CD4-positive, CD25-positive, alpha-beta regulatory T cell (primary cell): ENCODE measurements at regions not wholly inside any gene's neighbourhood (a gene's known extent, or its start where the extent isn't known, plus 50 kb on each side); places are given as distances from the start of the nearest gene placed in this dataset.

Experiments
- ATAC-seq, 2 donors: fragments of 150-1000 bp; cut with Tn5 transposase; one replicate each; pipeline ENCODE4 v1.10.0; 2021; ENCODE audit warnings: low read depth in 2 of 2, moderate number of reproducible peaks in 2 of 2, moderate library complexity in 1 of 2
- DNase-seq, 3 donors: peaks; one replicate each; pipeline versions ENCODE4 v3.0.0 to v3.0.0-alpha.2; 2012 to 2022; ENCODE audit warnings: mixed read lengths in 1 of 3
- H3K27ac ChIP-seq: one replicate; pipeline ENCODE4 v1.7.0; 2013; ENCODE audit warnings: mild to moderate bottlenecking, low read length; ENCODE audit not compliant: insufficient read depth, poor library complexity, severe bottlenecking
- H3K27me3 ChIP-seq: one replicate; pipeline ENCODE4 v1.7.0; 2013; ENCODE audit warnings: low read length; ENCODE audit not compliant: control insufficient read depth, insufficient read depth
- H3K36me3 ChIP-seq: one replicate; pipeline ENCODE4 v1.7.0; 2013; ENCODE audit warnings: mild to moderate bottlenecking, low read length, moderate library complexity; ENCODE audit not compliant: control insufficient read depth, insufficient read depth
- H3K4me1 ChIP-seq: 2 replicates; pipeline ENCODE4 v1.7.0; 2013; ENCODE audit warnings: mild to moderate bottlenecking, low read length; ENCODE audit not compliant: insufficient read depth, control insufficient read depth, poor library complexity, severe bottlenecking
- H3K4me3 ChIP-seq: one replicate; pipeline ENCODE4 v1.7.0; 2013; ENCODE audit warnings: low read depth, mild to moderate bottlenecking, low read length, moderate library complexity
- H3K9me3 ChIP-seq, 2 experiments: 1 replicate in 1 of 2; 2 replicates in 1 of 2; pipeline ENCODE4 v1.7.0; 2013; ENCODE audit warnings: low read length in 2 of 2, mild to moderate bottlenecking in 1 of 2, moderate library complexity in 1 of 2; ENCODE audit not compliant: control insufficient read depth in 2 of 2
- H3K27ac Mint-ChIP-seq, 3 donors: one replicate each; pipeline ENCODE4 v1.8.0; 2020 to 2022; ENCODE audit warnings: mild to moderate bottlenecking in 3 of 3, mixed read lengths in 3 of 3, moderate library complexity in 2 of 3
- H3K27me3 Mint-ChIP-seq: one replicate; pipeline ENCODE4 v1.8.0; 2022; ENCODE audit warnings: mild to moderate bottlenecking, mixed read lengths
- H3K36me3 Mint-ChIP-seq: one replicate; pipeline ENCODE4 v1.8.0; 2020; ENCODE audit warnings: mixed read lengths
- H3K4me1 Mint-ChIP-seq, 4 donors: one replicate each; pipeline ENCODE4 v1.8.0; 2020 to 2022; ENCODE audit warnings: mixed read lengths in 4 of 4, mild to moderate bottlenecking in 1 of 4
- H3K4me3 Mint-ChIP-seq, 4 donors: one replicate each; pipeline ENCODE4 v1.8.0; 2020 to 2022; ENCODE audit warnings: mild to moderate bottlenecking in 4 of 4, mixed read lengths in 4 of 4, moderate library complexity in 3 of 4
- H3K9me3 Mint-ChIP-seq, 7 donors: one replicate each; pipeline ENCODE4 v1.8.0; 2020 to 2022; ENCODE audit warnings: mixed read lengths in 7 of 7, mild to moderate bottlenecking in 3 of 7, moderate library complexity in 2 of 7

GRCh38 chr6:41448256-41448655 is 97.9 kb upstream of the FOXP4 start:
- no peak overlapping the region for H3K4me3 Mint-ChIP-seq
- ATAC-seq: no peak
- no peaks in the 10 kb centered on the region for H3K4me1 ChIP-seq
- H3K9me3 ChIP-seq: no peaks in the 10 kb centered on the region
- H3K27ac ChIP-seq: no peak overlapping the region
- no peak overlapping the region for H3K4me3 ChIP-seq
- no peak overlapping the region for H3K27ac Mint-ChIP-seq
- H3K36me3 ChIP-seq: no peaks in the 10 kb centered on the region
- no peaks in the 10 kb centered on the region for H3K36me3 Mint-ChIP-seq
- H3K4me1 Mint-ChIP-seq: peaks cover 0 to 4% (median under 1%) of the 10 kb centered on the region in 4 donors
- H3K27me3 ChIP-seq: no peaks in the 10 kb centered on the region
- DNase-seq: no peak
- H3K9me3 Mint-ChIP-seq: peaks cover 0 to 2% (median 0%) of the 10 kb centered on the region in 7 donors
- H3K27me3 Mint-ChIP-seq: peaks cover 6% of the 10 kb centered on the region

DNA sequence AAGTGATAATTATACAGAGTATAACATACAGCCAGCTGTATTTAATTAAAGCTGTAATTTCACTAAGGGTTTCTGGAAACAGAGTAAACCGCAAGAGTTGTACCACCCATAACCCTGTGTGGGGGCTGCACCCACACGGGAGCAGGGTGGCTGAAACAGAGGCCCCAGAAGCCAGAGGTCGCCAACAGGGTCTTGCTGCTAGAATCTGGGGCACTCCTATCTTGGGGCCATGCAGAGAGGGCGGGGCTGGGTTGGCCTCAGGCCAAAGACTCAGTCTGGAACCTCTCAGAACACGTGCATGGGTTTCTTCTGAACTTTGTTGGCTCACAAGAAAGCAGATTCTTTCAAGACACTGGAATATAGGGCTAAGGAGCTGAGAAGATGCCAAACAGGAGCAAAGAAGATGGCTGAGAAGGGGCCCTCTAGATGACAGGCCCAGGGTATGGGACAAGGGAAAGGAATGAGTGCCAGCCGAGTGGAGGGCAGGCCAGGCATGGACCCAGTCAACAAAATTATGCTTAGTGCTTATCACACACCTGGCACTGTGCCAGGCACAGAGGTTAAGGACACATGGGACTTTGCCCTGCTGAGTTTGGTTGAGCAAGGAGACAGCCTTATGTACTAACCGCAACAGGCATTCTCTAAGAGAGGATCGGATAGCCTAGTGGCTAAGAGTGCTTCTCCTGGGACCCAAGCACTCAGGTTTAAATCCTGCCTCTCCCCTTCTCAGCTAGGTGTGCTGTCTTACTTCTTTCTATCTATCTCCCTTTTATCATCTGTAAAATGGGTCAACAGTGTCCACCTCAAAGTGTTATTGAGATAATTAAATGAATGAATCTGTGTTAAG is 96.6 kb upstream of the FOXP4 start:
- Histone ChIP-seq H3K4me1 (no peaks in the 10 kb centered on the region), H3K4me3 (no peak overlapping the region), H3K27me3 (no peaks in the 10 kb centered on the region), H3K36me3 (no peaks in the 10 kb centered on the region), H3K9me3 (no peaks in the 10 kb centered on the region), H3K27ac (no peak overlapping the region)
- H3K36me3 Mint-ChIP-seq: no peaks in the 10 kb centered on the region
- DNase-seq (no peak), ATAC-seq (no peak)
- peaks cover 0 to 4% (median 0%) of the 10 kb centered on the region in 4 donors for H3K4me1 Mint-ChIP-seq
- no peaks in the 10 kb centered on the region for H3K27me3 Mint-ChIP-seq
- no peak overlapping the region for H3K27ac Mint-ChIP-seq
- no peaks in the 10 kb centered on the region for H3K9me3 Mint-ChIP-seq
- no peak overlapping the region for H3K4me3 Mint-ChIP-seq

DNA sequence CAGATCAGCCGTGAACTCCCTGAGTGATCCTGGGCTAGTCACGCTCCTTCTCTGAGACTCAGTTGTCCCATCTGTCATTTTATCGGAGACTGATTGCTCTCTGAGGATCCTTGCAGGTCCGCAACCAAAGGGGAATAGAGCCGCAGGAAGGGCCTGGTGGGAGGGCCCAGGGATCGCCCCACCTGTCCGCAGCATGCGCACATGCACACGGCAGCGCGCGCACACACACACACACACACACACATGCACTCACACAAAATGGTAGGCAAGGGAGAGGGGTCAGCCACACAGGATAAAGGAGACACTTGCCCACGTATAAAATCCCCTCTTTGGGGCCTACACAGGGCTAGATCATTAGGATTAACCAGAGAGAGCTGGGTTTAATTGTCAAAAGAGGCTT is 95.6 kb upstream of the FOXP4 start:
- Histone ChIP-seq H3K4me1 (no peaks in the 10 kb centered on the region), H3K9me3 (no peaks in the 10 kb centered on the region), H3K27ac (no peak overlapping the region), H3K27me3 (no peaks in the 10 kb centered on the region), H3K36me3 (no peaks in the 10 kb centered on the region), H3K4me3 (no peak overlapping the region)
- DNase-seq (no peak), ATAC-seq (no peak)
- Mint-ChIP-seq H3K4me3 (no peak overlapping the region), H3K36me3 (no peaks in the 10 kb centered on the region), H3K9me3 (no peaks in the 10 kb centered on the region), H3K4me1 (peaks cover 0 to 4% (median 0%) of the 10 kb centered on the region in 4 donors), H3K27ac (no peak overlapping the region), H3K27me3 (no peaks in the 10 kb centered on the region)

DNA sequence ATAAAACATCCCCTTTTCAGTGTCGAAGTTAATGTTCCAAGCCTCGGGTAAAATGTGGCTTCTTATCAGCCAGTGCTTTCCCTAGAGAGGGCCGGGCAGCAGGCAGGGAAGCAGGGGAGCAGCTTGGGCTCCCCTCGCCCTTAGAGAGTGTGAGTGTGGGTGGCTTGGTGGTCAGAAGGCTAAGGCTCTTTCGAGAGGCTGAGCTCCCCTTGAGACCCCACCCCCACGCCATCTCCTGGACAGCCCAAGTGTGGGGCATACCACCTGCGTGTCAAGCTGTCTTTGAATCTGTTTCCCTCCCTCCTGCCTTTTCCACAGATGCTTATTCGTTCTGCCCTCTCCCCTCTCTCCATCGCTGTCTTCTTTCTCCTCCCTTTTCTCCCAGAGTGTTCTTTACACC is 95.1 kb upstream of the FOXP4 start:
- Mint-ChIP-seq H3K27ac (no peak overlapping the region), H3K36me3 (no peaks in the 10 kb centered on the region), H3K4me1 (peaks cover 0 to 4% (median 0%) of the 10 kb centered on the region in 4 donors), H3K4me3 (no peak overlapping the region), H3K27me3 (no peaks in the 10 kb centered on the region), H3K9me3 (no peaks in the 10 kb centered on the region)
- H3K36me3 ChIP-seq: no peaks in the 10 kb centered on the region
- ATAC-seq (no peak), DNase-seq (no peak)
- no peaks in the 10 kb centered on the region for H3K9me3 ChIP-seq
- no peak overlapping the region for H3K27ac ChIP-seq
- H3K4me1 ChIP-seq: no peaks in the 10 kb centered on the region
- no peak overlapping the region for H3K4me3 ChIP-seq
- H3K27me3 ChIP-seq: no peaks in the 10 kb centered on the region

DNA sequence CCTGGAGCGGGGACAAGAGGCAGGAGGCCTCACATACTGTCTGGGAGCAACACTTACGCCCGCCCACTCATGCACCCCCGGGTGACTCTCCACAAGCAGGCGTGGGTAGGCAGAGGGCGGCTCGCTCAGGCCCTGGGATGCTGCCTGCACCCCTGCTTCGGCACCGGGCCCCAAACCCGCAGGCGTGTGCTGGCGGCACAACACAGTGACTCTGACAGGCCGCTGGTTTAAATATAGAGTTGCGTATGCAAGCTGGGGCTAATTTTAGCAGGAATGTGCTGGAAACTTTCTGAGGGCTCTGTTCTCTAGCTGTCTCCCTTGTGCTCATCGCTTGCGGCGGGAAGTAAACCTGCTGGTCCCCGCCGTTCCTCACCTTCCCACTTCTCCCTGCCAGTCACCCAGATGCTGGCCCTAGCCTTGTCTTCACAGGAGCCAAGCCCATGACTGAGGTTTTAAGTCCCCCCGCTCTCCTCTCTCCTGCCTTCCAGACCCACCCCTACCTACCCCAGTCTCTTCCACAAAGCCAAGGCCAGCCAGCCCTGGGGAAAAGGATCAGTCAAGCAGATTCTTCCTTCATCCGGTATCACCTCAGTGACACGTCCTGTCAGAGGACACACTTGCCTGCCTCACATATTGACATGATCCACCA is 94.5 kb upstream of the FOXP4 start:
- H3K27me3 Mint-ChIP-seq: no peaks in the 10 kb centered on the region
- H3K27ac Mint-ChIP-seq: no peak overlapping the region
- Histone ChIP-seq H3K9me3 (no peaks in the 10 kb centered on the region), H3K4me1 (no peaks in the 10 kb centered on the region), H3K36me3 (no peaks in the 10 kb centered on the region), H3K27me3 (no peaks in the 10 kb centered on the region), H3K4me3 (no peak overlapping the region), H3K27ac (no peak overlapping the region)
- H3K36me3 Mint-ChIP-seq: no peaks in the 10 kb centered on the region
- DNase-seq: no peak
- ATAC-seq: no peak
- no peak overlapping the region for H3K4me3 Mint-ChIP-seq
- no peaks in the 10 kb centered on the region for H3K9me3 Mint-ChIP-seq
- peaks cover 0 to 4% (median 0%) of the 10 kb centered on the region in 4 donors for H3K4me1 Mint-ChIP-seq

DNA sequence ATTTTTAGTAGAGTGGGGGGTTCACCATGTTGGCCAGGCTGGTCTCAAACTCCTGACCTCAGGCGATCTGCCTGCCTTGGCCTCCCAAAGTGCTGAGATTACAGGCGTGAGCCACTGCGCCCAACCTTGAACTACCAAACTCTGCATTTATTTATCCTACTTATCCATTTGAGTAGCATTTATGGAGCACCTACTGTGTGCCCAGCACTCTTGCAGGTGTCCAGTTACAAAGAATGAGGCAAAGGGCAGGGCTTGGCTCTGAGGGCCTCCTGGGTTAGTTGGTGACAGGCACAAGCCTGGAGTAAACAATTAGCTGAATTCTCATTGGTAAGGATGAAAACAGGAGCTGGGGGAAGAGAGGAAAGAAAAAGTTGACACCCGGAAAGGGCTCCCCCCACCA is 93.4 kb upstream of the FOXP4 start:
- ATAC-seq: no peak
- no peaks in the 10 kb centered on the region for H3K4me1 ChIP-seq
- peaks cover 0 to 4% (median 0%) of the 10 kb centered on the region in 4 donors for H3K4me1 Mint-ChIP-seq
- H3K4me3 Mint-ChIP-seq: no peak overlapping the region
- no peaks in the 10 kb centered on the region for H3K36me3 Mint-ChIP-seq
- no peaks in the 10 kb centered on the region for H3K9me3 ChIP-seq
- no peak for DNase-seq
- H3K27me3 Mint-ChIP-seq: no peaks in the 10 kb centered on the region
- H3K27ac Mint-ChIP-seq: no peak overlapping the region
- no peaks in the 10 kb centered on the region for H3K9me3 Mint-ChIP-seq
- no peaks in the 10 kb centered on the region for H3K27me3 ChIP-seq
- H3K36me3 ChIP-seq: no peaks in the 10 kb centered on the region
- H3K27ac ChIP-seq: no peak overlapping the region
- H3K4me3 ChIP-seq: no peak overlapping the region

DNA sequence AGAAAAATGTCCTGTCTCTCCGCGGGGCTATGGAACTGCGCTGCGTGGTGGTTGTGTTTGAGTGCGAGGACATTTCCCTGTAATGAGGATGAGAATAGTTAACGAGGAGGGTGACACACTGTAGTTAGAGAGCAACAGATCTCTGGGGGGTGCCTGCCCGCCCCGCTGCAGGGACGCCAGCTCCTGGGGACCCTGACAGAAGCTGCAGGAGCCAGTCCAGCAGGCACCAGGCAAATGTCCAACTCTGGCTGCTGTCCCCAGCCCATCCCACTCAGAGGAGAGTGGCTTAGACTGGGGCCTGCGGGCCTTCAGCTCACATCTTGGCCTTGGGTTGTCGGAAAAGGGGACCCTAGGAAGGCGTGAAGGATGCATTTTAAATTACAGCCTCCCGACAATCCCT is 92.9 kb upstream of the FOXP4 start:
- ATAC-seq (no peak), DNase-seq (no peak)
- Histone ChIP-seq H3K4me1 (no peaks in the 10 kb centered on the region), H3K27ac (no peak overlapping the region), H3K9me3 (no peaks in the 10 kb centered on the region), H3K4me3 (no peak overlapping the region), H3K36me3 (no peaks in the 10 kb centered on the region), H3K27me3 (peaks cover 2% of the 10 kb centered on the region)
- Mint-ChIP-seq H3K9me3 (no peaks in the 10 kb centered on the region), H3K4me1 (peaks cover 0 to 3% (median 0%) of the 10 kb centered on the region in 4 donors), H3K27ac (no peak overlapping the region), H3K4me3 (no peak overlapping the region), H3K27me3 (no peaks in the 10 kb centered on the region), H3K36me3 (no peaks in the 10 kb centered on the region)
